Osteoblast (primary cell): ENCODE measurements at regions not wholly inside any gene's neighbourhood (a gene's known extent, or its start where the extent isn't known, plus 50 kb on each side); places are given as distances from the start of the nearest gene placed in this dataset.

Experiments used
- DNase-seq: peaks from one replicate; pipeline ENCODE4 v3.0.0; 2011; ENCODE audit warnings: low spot score, mixed read lengths; ENCODE audit not compliant: insufficient read length; ENCODE audit errors: missing footprints
- H2AFZ ChIP-seq: 2 replicates; pipeline ENCODE4 v1.6.0; 2011; ENCODE audit warnings: mild to moderate bottlenecking, low read length
- H3K27ac ChIP-seq: 2 replicates; pipeline ENCODE4 v1.5.1; 2011; ENCODE audit warnings: mild to moderate bottlenecking, low read depth, low read length, moderate library complexity
- H3K27me3 ChIP-seq: 2 replicates; pipeline ENCODE4 v1.6.0; 2012; ENCODE audit warnings: mild to moderate bottlenecking, control low read depth, inconsistent platforms, low read length, moderate library complexity; ENCODE audit not compliant: insufficient read depth
- H3K36me3 ChIP-seq: 2 replicates; pipeline ENCODE4 v1.5.1; 2011; ENCODE audit warnings: mild to moderate bottlenecking, low read length, control low read depth, moderate library complexity; ENCODE audit not compliant: insufficient read depth
- H3K4me1 ChIP-seq: 2 replicates; pipeline ENCODE4 v1.5.1; 2011; ENCODE audit warnings: mild to moderate bottlenecking, low read length, control low read depth, moderate library complexity; ENCODE audit not compliant: insufficient read depth
- H3K4me2 ChIP-seq: 2 replicates; pipeline ENCODE4 v1.6.0; 2011; ENCODE audit warnings: mild to moderate bottlenecking, low read length; ENCODE audit not compliant: insufficient read depth
- H3K4me3 ChIP-seq: fragments of 200-600 bp; sonication (generic); 3 replicates; pipeline ENCODE4 v1.5.1; 2012; ENCODE audit warnings: mild to moderate bottlenecking, low read length, inconsistent platforms; ENCODE audit not compliant: insufficient read depth
- H3K79me2 ChIP-seq: 2 replicates; pipeline ENCODE4 v1.6.0; 2012; ENCODE audit warnings: mild to moderate bottlenecking, low read length, control low read depth, inconsistent platforms; ENCODE audit not compliant: insufficient read depth
- H3K9me3 ChIP-seq: 2 replicates; pipeline ENCODE4 v1.5.1; 2011; ENCODE audit warnings: low read depth, low read length, control low read depth
- H4K20me1 ChIP-seq: 2 replicates; pipeline ENCODE4 v1.6.0; 2012; ENCODE audit warnings: mild to moderate bottlenecking, low read length, control low read depth; ENCODE audit not compliant: insufficient read depth
- TF ChIP-seq, protein P1 (sequence below): IDR thresholded peaks from 2 replicates; pipeline ENCODE4 v1.5.1; 2011; ENCODE audit warnings: mild to moderate bottlenecking, low read depth, low read length, moderate library complexity; ENCODE audit errors: extremely low read depth

DNA sequence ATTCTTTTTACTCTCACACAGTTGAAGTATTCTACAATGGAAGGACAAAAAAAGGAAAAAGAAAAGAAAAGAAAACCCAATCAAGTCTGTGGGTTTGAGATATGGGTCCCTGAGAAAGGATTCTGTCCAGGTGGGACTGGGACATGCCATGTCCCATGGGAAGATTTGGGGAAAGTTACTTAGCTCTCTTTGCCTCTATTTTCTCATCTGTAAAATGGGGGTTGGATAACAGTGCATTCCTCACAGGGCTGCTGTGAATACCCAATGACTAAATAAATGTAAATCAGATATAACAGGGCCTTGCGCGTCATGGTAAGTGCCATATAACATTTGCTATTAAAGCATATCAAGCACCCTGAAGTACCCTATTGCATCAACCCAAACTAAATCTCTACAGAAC is 105.7 kb downstream of the CPN2 start:
- Histone ChIP-seq H3K9me3 (no peaks in the 10 kb centered on the region), H3K4me3 (no peak overlapping the region), H3K4me2 (no peak overlapping the region), H4K20me1 (no peaks in the 10 kb centered on the region), H3K36me3 (no peaks in the 10 kb centered on the region), H2AFZ (no peak overlapping the region), H3K27ac (no peak overlapping the region), H3K27me3 (peaks cover 23% of the 10 kb centered on the region), H3K4me1 (no peaks in the 10 kb centered on the region), H3K79me2 (no peaks in the 10 kb centered on the region)
- TF ChIP-seq, protein P1, sequence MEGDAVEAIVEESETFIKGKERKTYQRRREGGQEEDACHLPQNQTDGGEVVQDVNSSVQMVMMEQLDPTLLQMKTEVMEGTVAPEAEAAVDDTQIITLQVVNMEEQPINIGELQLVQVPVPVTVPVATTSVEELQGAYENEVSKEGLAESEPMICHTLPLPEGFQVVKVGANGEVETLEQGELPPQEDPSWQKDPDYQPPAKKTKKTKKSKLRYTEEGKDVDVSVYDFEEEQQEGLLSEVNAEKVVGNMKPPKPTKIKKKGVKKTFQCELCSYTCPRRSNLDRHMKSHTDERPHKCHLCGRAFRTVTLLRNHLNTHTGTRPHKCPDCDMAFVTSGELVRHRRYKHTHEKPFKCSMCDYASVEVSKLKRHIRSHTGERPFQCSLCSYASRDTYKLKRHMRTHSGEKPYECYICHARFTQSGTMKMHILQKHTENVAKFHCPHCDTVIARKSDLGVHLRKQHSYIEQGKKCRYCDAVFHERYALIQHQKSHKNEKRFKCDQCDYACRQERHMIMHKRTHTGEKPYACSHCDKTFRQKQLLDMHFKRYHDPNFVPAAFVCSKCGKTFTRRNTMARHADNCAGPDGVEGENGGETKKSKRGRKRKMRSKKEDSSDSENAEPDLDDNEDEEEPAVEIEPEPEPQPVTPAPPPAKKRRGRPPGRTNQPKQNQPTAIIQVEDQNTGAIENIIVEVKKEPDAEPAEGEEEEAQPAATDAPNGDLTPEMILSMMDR, result no peak
- no peak for DNase-seq

DNA sequence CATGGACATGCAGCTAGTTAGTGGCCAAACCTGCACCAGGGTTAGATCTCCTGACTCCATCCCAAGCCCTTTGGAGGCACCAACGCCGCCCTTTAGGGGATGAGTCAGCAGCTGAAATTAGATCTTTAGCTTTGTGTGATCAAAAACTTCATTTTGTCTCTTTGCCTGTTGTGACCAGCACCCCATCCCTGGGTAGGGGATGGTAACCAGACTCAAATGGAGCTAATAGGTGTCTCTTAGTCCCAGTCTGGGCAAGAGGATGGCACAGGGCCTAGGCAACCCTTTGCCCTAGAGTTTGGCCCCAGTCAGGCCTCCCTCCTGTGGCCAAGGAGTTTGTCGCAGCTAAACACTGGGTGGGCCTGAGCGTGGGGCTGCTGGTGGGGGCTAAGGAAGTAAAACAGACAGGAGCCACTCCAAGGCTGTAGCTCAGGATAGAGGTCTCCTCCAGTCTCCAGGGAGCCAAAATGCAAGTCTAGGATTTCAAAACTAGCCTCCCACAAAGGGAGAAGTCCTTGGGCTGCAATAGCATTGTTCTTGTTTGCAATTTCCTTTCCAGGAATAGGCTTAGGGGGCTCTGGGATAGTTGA is 105.1 kb downstream of the CPN2 start:
- Histone ChIP-seq H3K9me3 (no peaks in the 10 kb centered on the region), H3K27me3 (peaks cover 27% of the 10 kb centered on the region), H3K4me3 (no peak overlapping the region), H4K20me1 (no peaks in the 10 kb centered on the region), H3K4me2 (no peak overlapping the region), H3K4me1 (no peaks in the 10 kb centered on the region), H3K79me2 (no peaks in the 10 kb centered on the region), H3K27ac (no peak overlapping the region), H3K36me3 (no peaks in the 10 kb centered on the region), H2AFZ (no peak overlapping the region)
- no peak for DNase-seq
- TF ChIP-seq, protein P1, result no peak

DNA sequence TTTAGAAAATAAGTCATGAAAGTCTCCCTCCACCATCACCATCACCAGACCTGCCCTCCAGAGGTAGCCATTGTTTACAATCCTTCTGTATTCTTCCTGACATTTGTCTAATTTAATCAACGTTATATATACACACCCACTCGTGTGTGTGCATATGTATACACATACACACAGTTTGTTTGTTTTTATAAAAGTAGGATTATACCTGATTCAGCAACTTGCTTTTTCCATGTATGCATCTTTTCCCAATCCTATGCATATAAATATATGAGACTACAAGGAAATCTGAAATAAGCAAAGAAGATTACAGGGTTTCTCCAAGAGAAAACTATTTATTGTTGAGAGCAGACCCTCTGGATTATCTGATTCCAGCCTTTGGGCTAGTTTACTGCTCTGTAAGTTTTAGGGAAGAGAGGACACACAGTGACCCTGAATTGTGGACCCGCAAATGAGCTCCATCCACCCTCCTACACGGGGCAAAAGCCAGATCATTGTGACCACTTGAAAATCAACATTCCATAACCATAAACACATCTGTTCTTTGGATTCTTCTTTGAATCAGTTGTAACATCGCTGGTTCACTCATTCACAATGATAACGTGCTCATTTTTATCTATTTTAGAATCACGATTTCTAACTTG is 104.3 kb downstream of the CPN2 start:
- Histone ChIP-seq H3K36me3 (no peaks in the 10 kb centered on the region), H3K27ac (no peak overlapping the region), H4K20me1 (no peaks in the 10 kb centered on the region), H2AFZ (no peak overlapping the region), H3K79me2 (no peaks in the 10 kb centered on the region), H3K27me3 (peaks cover 27% of the 10 kb centered on the region), H3K9me3 (no peaks in the 10 kb centered on the region), H3K4me1 (no peaks in the 10 kb centered on the region), H3K4me3 (no peak overlapping the region), H3K4me2 (no peak overlapping the region)
- DNase-seq, result no peak
- TF ChIP-seq, protein P1, result no peak

DNA sequence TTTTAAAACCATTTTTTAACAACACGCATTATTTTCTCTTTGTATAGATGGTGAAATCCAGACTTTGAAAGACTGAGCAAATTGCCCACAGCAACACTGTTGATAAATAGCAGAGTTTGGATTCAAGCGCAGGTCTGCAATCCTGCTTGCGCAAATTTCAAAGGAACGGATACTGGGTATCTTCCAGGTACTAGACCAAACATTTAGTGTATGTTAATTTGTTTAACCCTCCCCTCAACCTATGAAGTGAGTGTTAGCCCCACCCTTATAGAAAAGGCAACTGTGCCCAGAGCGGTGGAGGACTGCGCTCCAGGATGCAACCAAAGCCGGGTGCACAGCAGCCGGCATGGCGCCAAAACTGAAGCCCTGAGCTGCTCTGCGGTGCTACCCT is 103.8 kb downstream of the CPN2 start:
- no peak overlapping the region for H2AFZ ChIP-seq
- H3K4me1 ChIP-seq, result no peaks in the 10 kb centered on the region
- peaks cover 29% of the 10 kb centered on the region for H3K27me3 ChIP-seq
- TF ChIP-seq, protein P1, result no peak
- H3K36me3 ChIP-seq, result no peaks in the 10 kb centered on the region
- no peak overlapping the region for H3K27ac ChIP-seq
- no peak overlapping the region for H3K4me3 ChIP-seq
- H4K20me1 ChIP-seq, result no peaks in the 10 kb centered on the region
- no peak for DNase-seq
- no peaks in the 10 kb centered on the region for H3K79me2 ChIP-seq
- H3K4me2 ChIP-seq, result no peak overlapping the region
- no peaks in the 10 kb centered on the region for H3K9me3 ChIP-seq
